CD14-positive monocyte (primary cell): ENCODE measurements at regions not wholly inside any gene's neighbourhood (a gene's known extent, or its start where the extent isn't known, plus 50 kb on each side); places are given as distances from the start of the nearest gene placed in this dataset.
A peak's percentile ranks its signal among the peaks of the same experiment; 100 is the strongest.

Experiments used
- DNase-seq, 3 donors: peaks; one replicate each; pipeline ENCODE4 v3.0.0-alpha.2; 2011 to 2022
- H2AFZ ChIP-seq: 2 replicates; pipeline ENCODE4 v1.6.0; 2012; ENCODE audit warnings: mild to moderate bottlenecking, low read depth, low read length, inconsistent platforms; ENCODE audit not compliant: insufficient read depth, poor library complexity, severe bottlenecking
- H3K27ac ChIP-seq, 2 donors: 1 replicate in 1 of 2; 2 replicates in 1 of 2; pipeline ENCODE4 v1.5.1; 2012 to 2013; ENCODE audit warnings: low read length in 2 of 2, control low read depth in 1 of 2, inconsistent platforms in 1 of 2, low read depth in 1 of 2, mild to moderate bottlenecking in 1 of 2
- H3K27me3 ChIP-seq, 2 donors: one replicate each; pipeline versions ENCODE4 v1.6.0 to v1.6.1; 2011 to 2013; ENCODE audit warnings: low read length in 2 of 2; ENCODE audit not compliant: control insufficient read depth in 2 of 2, insufficient read depth in 2 of 2
- H3K36me3 ChIP-seq, 2 donors: replicated peaks in 1 of 2; 1 replicate in 1 of 2; 2 replicates in 1 of 2; pipeline versions ENCODE4 v1.5.1 to v1.6.1; 2012 to 2013; ENCODE audit warnings: low read length in 2 of 2, control low read depth in 1 of 2, inconsistent platforms in 1 of 2, mild to moderate bottlenecking in 1 of 2; ENCODE audit not compliant: insufficient read depth in 2 of 2, control insufficient read depth in 1 of 2
- H3K4me1 ChIP-seq, 2 donors: 1 replicate in 1 of 2; 2 replicates in 1 of 2; pipeline versions ENCODE4 v1.5.1 to v1.6.1; 2012 to 2013; ENCODE audit warnings: low read length in 2 of 2, control low read depth in 1 of 2, inconsistent platforms in 1 of 2, mild to moderate bottlenecking in 1 of 2, moderate library complexity in 1 of 2; ENCODE audit not compliant: insufficient read depth in 2 of 2, control insufficient read depth in 1 of 2
- H3K4me2 ChIP-seq: replicated peaks from 2 replicates; pipeline ENCODE3; 2012; ENCODE audit warnings: low read length, moderate library complexity, mild to moderate bottlenecking; ENCODE audit not compliant: poor library complexity, severe bottlenecking; ENCODE audit errors: extremely low read depth
- H3K4me3 ChIP-seq, 3 experiments: fragments of 200-600 bp in 1 of 3; sonication (generic) in 1 of 3; replicated peaks in 1 of 3; 1 replicate in 2 of 3; 2 replicates in 1 of 3; pipeline ENCODE4 v1.5.1; 2011 to 2013; ENCODE audit warnings: low read length in 3 of 3, mild to moderate bottlenecking in 3 of 3, control low read depth in 2 of 3, low read depth in 2 of 3, inconsistent platforms in 1 of 3, moderate library complexity in 1 of 3
- H3K79me2 ChIP-seq: 2 replicates; pipeline ENCODE4 v1.6.0; 2012; ENCODE audit warnings: mild to moderate bottlenecking, control low read depth, inconsistent platforms, low read length, moderate library complexity; ENCODE audit not compliant: insufficient read depth
- H3K9ac ChIP-seq: 2 replicates; pipeline ENCODE4 v1.6.0; 2017; ENCODE audit warnings: low read length, mild to moderate bottlenecking; ENCODE audit not compliant: insufficient read depth, poor library complexity, severe bottlenecking
- H3K9me3 ChIP-seq, 2 donors: replicated peaks in 1 of 2; 1 replicate in 1 of 2; 2 replicates in 1 of 2; pipeline versions ENCODE4 v1.5.1 to v1.6.1; 2012 to 2013; ENCODE audit warnings: low read length in 2 of 2, control low read depth in 1 of 2; ENCODE audit not compliant: control insufficient read depth in 1 of 2, insufficient read depth in 1 of 2
- H4K20me1 ChIP-seq: 2 replicates; pipeline ENCODE4 v1.6.0; 2012; ENCODE audit warnings: mild to moderate bottlenecking, low read length, control low read depth, moderate library complexity; ENCODE audit not compliant: insufficient read depth
- H3K27ac Mint-ChIP-seq, 7 donors: one replicate each; pipeline ENCODE4 v1.8.0; 2020; ENCODE audit warnings: mild to moderate bottlenecking in 7 of 7, mixed read lengths in 7 of 7, moderate library complexity in 6 of 7, inconsistent platforms in 2 of 7
- H3K27me3 Mint-ChIP-seq, 3 donors: one replicate each; pipeline ENCODE4 v1.8.0; 2021 to 2022; ENCODE audit warnings: low read depth in 3 of 3, mild to moderate bottlenecking in 3 of 3, mixed read lengths in 3 of 3, moderate library complexity in 3 of 3, inconsistent platforms in 1 of 3
- H3K36me3 Mint-ChIP-seq, 2 donors: one replicate each; pipeline ENCODE4 v1.8.0; 2020; ENCODE audit warnings: mixed read lengths in 2 of 2, inconsistent platforms in 1 of 2, mild to moderate bottlenecking in 1 of 2
- H3K4me1 Mint-ChIP-seq: one replicate; pipeline ENCODE4 v1.8.0; 2020; ENCODE audit warnings: mild to moderate bottlenecking, mixed read lengths
- H3K4me3 Mint-ChIP-seq, 2 donors: one replicate each; pipeline ENCODE4 v1.8.0; 2020; ENCODE audit warnings: mild to moderate bottlenecking in 2 of 2, mixed read lengths in 2 of 2, moderate library complexity in 1 of 2
- H3K9me3 Mint-ChIP-seq, 7 donors: one replicate each; pipeline ENCODE4 v1.8.0; 2020 to 2022; ENCODE audit warnings: mixed read lengths in 7 of 7, mild to moderate bottlenecking in 6 of 7, moderate library complexity in 6 of 7, inconsistent platforms in 2 of 7
- CTCF ChIP-seq: fragments of 200-600 bp; IDR thresholded peaks from one replicate; pipeline ENCODE4 v1.8.0; 2022; ENCODE audit warnings: antibody characterized with exemption, mild to moderate bottlenecking
- WGBS: methylation state at CpG from one replicate; pipeline ENCODE4 v1.1.5; 2013; ENCODE audit warnings: missing lambda C conversion rate; ENCODE audit not compliant: insufficient coverage; 5-methylcytosine and 5-hydroxymethylcytosine counted together
- intact Hi-C, 2 donors: fragments of 100-400 bp; cut with micrococcal nuclease; formaldehyde crosslinking; loops; one replicate each; pipeline versions ENCODE4 v1.15.0 to v1.15.1; 2023

GRCh38 chr18:76679945-76680344 is 142.4 kb upstream of the ZNF236 start:
- H3K4me2 ChIP-seq = no peak overlapping the region
- Mint-ChIP-seq H3K9me3 (no peaks in the 10 kb centered on the region), H3K36me3 (no peaks in the 10 kb centered on the region), H3K4me1 (no peaks in the 10 kb centered on the region), H3K27me3 (peaks cover 5 to 10% (median 7%) of the 10 kb centered on the region in 3 donors), H3K27ac (peak overlapping the region in 1 of 7 donors; percentile 23), H3K4me3 (no peak overlapping the region)
- no peak overlapping the region for H2AFZ ChIP-seq
- intact Hi-C loops = no loop called here
- TF ChIP-seq CTCF = no peak
- no peaks in the 10 kb centered on the region for H3K36me3 ChIP-seq
- H3K27ac ChIP-seq = no peak overlapping the region
- no peaks in the 10 kb centered on the region for H4K20me1 ChIP-seq
- H3K27me3 ChIP-seq = no peaks in the 10 kb centered on the region
- no peak for DNase-seq
- no peak overlapping the region for H3K9ac ChIP-seq
- no peak overlapping the region for H3K4me3 ChIP-seq
- WGBS = 85% methylated on average over 8 of the region's 8 CpGs
- no peaks in the 10 kb centered on the region for H3K4me1 ChIP-seq
- no peaks in the 10 kb centered on the region for H3K79me2 ChIP-seq
- H3K9me3 ChIP-seq = no peaks in the 10 kb centered on the region

GRCh38 chr18:76679259-76679658 is 143.1 kb upstream of the ZNF236 start:
- Histone ChIP-seq H3K9ac (no peak overlapping the region), H2AFZ (no peak overlapping the region), H3K27me3 (no peaks in the 10 kb centered on the region), H4K20me1 (no peaks in the 10 kb centered on the region), H3K27ac (no peak overlapping the region), H3K9me3 (no peaks in the 10 kb centered on the region), H3K79me2 (no peaks in the 10 kb centered on the region), H3K4me2 (no peak overlapping the region), H3K4me3 (no peak overlapping the region), H3K4me1 (no peaks in the 10 kb centered on the region), H3K36me3 (no peaks in the 10 kb centered on the region)
- Mint-ChIP-seq H3K36me3 (no peaks in the 10 kb centered on the region), H3K4me3 (no peak overlapping the region), H3K27me3 (peaks cover 5 to 10% (median 9%) of the 10 kb centered on the region in 3 donors), H3K4me1 (peaks cover under 1% of the 10 kb centered on the region), H3K9me3 (no peaks in the 10 kb centered on the region), H3K27ac (no peak overlapping the region)
- DNase-seq = no peak
- intact Hi-C loops = no loop called here
- WGBS = 84% methylated on average over 7 of the region's 7 CpGs
- no peak for TF ChIP-seq CTCF
